Esophagus muscularis mucosa (tissue), 4 donors: ENCODE measurements at regions not wholly inside any gene's neighbourhood (a gene's known extent, or its start where the extent isn't known, plus 50 kb on each side); places are given as distances from the start of the nearest gene placed in this dataset.
"Not testable (repeated sequence)": the region's sequence is repeated elsewhere in the genome, so short reads cannot be mapped to it uniquely, and the experiment has no call there.

Source experiments
- EP300 ChIP-seq: sonication (generic); formaldehyde crosslinking; IDR thresholded peaks from one replicate; pipeline ENCODE4 v1.6.1; 2017; ENCODE audit warnings: antibody characterized with exemption
- POLR2A ChIP-seq: fragments of 450-650 bp; IDR thresholded peaks from one replicate; pipeline ENCODE4 v1.6.1; 2017; ENCODE audit warnings: antibody characterized with exemption, moderate library complexity, mild to moderate bottlenecking, low read depth
- POLR2AphosphoS5 ChIP-seq, 2 donors: sonication (generic); formaldehyde crosslinking; IDR thresholded peaks; one replicate each; pipeline ENCODE4 v1.6.1; 2017; ENCODE audit warnings: antibody characterized with exemption in 2 of 2
- TF ChIP-seq, protein P1 (sequence below), 3 experiments: fragments of 200-600 bp in 2 of 3; fragments of 450-650 bp in 1 of 3; sonication (generic) in 2 of 3; IDR thresholded peaks; one replicate each; pipeline ENCODE4 v1.5.1; 2017 to 2019; ENCODE audit warnings: antibody characterized with exemption in 3 of 3, mild to moderate bottlenecking in 2 of 3, moderate library complexity in 1 of 3

DNA sequence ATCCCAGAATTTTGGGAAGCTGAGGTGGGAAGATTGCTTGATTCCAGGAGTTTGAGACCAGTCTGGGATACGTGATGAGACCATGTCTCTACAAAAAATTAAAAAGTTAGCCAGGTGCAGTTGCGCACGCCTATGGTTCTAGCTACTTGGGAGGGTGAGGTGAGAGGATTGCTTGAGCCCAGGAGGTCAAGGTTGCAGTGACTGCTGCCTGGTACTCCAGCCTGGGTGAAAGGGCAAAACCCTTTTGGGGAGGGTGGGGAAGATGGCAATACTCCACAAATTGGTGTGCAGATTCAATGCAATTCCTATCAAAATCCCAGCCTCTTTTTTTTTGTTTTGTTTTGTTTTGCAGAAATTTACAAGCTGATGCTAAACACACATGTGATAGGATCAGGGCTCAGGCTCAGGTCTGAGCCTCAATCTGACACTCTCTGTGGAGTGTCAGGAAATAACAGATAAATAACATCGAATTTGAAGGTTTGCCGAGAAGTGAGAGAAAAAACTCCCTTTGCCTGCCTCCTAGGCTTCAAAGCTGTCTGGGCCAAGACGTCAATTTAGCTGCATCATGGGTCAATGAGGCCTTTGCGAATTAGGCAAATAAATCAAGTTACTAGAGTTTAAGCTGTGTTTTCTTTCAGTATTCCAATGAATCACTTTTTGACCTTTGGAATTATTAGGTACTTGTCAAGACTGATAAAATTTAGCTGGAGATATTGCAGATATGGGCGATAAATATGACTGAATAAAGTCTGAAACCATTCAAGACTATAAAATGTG, 142.5 kb upstream of the PTPN20 start:
- TF ChIP-seq, protein P1, sequence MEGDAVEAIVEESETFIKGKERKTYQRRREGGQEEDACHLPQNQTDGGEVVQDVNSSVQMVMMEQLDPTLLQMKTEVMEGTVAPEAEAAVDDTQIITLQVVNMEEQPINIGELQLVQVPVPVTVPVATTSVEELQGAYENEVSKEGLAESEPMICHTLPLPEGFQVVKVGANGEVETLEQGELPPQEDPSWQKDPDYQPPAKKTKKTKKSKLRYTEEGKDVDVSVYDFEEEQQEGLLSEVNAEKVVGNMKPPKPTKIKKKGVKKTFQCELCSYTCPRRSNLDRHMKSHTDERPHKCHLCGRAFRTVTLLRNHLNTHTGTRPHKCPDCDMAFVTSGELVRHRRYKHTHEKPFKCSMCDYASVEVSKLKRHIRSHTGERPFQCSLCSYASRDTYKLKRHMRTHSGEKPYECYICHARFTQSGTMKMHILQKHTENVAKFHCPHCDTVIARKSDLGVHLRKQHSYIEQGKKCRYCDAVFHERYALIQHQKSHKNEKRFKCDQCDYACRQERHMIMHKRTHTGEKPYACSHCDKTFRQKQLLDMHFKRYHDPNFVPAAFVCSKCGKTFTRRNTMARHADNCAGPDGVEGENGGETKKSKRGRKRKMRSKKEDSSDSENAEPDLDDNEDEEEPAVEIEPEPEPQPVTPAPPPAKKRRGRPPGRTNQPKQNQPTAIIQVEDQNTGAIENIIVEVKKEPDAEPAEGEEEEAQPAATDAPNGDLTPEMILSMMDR (IDR thresholded peaks at IDR 0.05), result not testable (repeated sequence)
- not testable (repeated sequence) for TF ChIP-seq POLR2A; POLR2AphosphoS5 (IDR thresholded peaks at IDR 0.05); EP300
